Caco-2 (cell line): ENCODE measurements at regions not wholly inside any gene's neighbourhood (a gene's known extent, or its start where the extent isn't known, plus 50 kb on each side); places are given as distances from the start of the nearest gene placed in this dataset.

Experiments used
- BruUV-seq: library from RNA; stranded (reverse); fragments of 400-500 nt; replicated peaks from 2 replicates; lab custom pipeline; 2021; lab: Mats Ljungman, UMichigan
- CTCF ChIA-PET: fragments of 300-600 bp; sonication (Branson Sonifier 250); formaldehyde crosslinking; loops from one replicate; lab custom pipeline; 2022; ENCODE audit warnings: antibody characterized with exemption; lab: Charles Lee
- POLR2A ChIA-PET: fragments of 300-600 bp; sonication (Branson Sonifier 250); formaldehyde crosslinking; loops from one replicate; lab custom pipeline; 2022; ENCODE audit warnings: antibody characterized with exemption; lab: Charles Lee
- DNase-seq, 2 experiments: peaks; one replicate each; pipeline versions ENCODE4 v3.0.0 to v3.0.0-alpha.2; 2020 to 2022
- H3K27me3 ChIP-seq: replicated peaks from 2 replicates; pipeline ENCODE4 v1.6.0; 2011; ENCODE audit warnings: low read length; ENCODE audit not compliant: control insufficient read depth, insufficient read depth
- H3K36me3 ChIP-seq: 2 replicates; pipeline ENCODE4 v1.5.1; 2011; ENCODE audit warnings: low read length; ENCODE audit not compliant: control insufficient read depth, insufficient read depth
- H3K4me1 ChIP-seq: fragments of 250-450 bp; sonication (Bioruptor Pico); 2 replicates; pipeline ENCODE4 v1.5.1; 2020; ENCODE audit warnings: mild to moderate bottlenecking
- H3K4me3 ChIP-seq: 2 replicates; pipeline ENCODE4 v1.5.1; 2011; ENCODE audit warnings: low read depth, mild to moderate bottlenecking, control low read depth, low read length
- H3K9me3 ChIP-seq: fragments of 250-450 bp; sonication (Bioruptor Pico); 2 replicates; pipeline ENCODE4 v1.5.1; 2020; ENCODE audit warnings: mild to moderate bottlenecking, moderate library complexity
- H3K27ac Mint-ChIP-seq: one replicate; pipeline ENCODE4 v1.8.0; 2022; ENCODE audit warnings: mixed read lengths; ENCODE audit not compliant: unreplicated experiment
- H3K27me3 Mint-ChIP-seq: one replicate; pipeline ENCODE4 v1.8.0; 2022; ENCODE audit warnings: mixed read lengths; ENCODE audit not compliant: insufficient read depth, unreplicated experiment
- H3K36me3 Mint-ChIP-seq: one replicate; pipeline ENCODE4 v1.8.0; 2022; ENCODE audit warnings: mild to moderate bottlenecking, mixed read lengths; ENCODE audit not compliant: insufficient read depth, unreplicated experiment
- H3K4me1 Mint-ChIP-seq: one replicate; pipeline ENCODE4 v1.8.0; 2022; ENCODE audit warnings: low read depth, mixed read lengths; ENCODE audit not compliant: unreplicated experiment
- H3K4me3 Mint-ChIP-seq: one replicate; pipeline ENCODE4 v1.8.0; 2022; ENCODE audit warnings: mild to moderate bottlenecking, moderate library complexity, mixed read lengths; ENCODE audit not compliant: unreplicated experiment
- H3K9me3 Mint-ChIP-seq: one replicate; pipeline ENCODE4 v1.8.0; 2022; ENCODE audit warnings: mixed read lengths; ENCODE audit not compliant: unreplicated experiment
- CTCF ChIP-seq, 2 experiments: fragments of 200-600 bp in 1 of 2; IDR thresholded peaks; 1 replicate in 1 of 2; 2 replicates in 1 of 2; pipeline versions ENCODE4 v1.5.1 to v1.8.0; 2011 to 2022; ENCODE audit warnings: antibody characterized with exemption in 1 of 2, control low read depth in 1 of 2, inconsistent platforms in 1 of 2, low read depth in 1 of 2, low read length in 1 of 2, mild to moderate bottlenecking in 1 of 2, moderate library complexity in 1 of 2; ENCODE audit not compliant: insufficient read depth in 1 of 2, severe bottlenecking in 1 of 2, unreplicated experiment in 1 of 2
- intact Hi-C: fragments of 100-400 bp; cut with micrococcal nuclease; formaldehyde crosslinking; loops from one replicate; pipeline ENCODE4 v1.10.0; 2022; ENCODE audit not compliant: unreplicated experiment

GRCh38 chr10:34885898-34886297 is 70.8 kb upstream of the PARD3 start:
- H3K9me3 Mint-ChIP-seq = no peaks in the 10 kb centered on the region
- POLR2A ChIA-PET = no interaction called here
- Histone ChIP-seq H3K9me3 (no peaks in the 10 kb centered on the region), H3K36me3 (no peaks in the 10 kb centered on the region), H3K4me3 (no peak overlapping the region), H3K4me1 (0 out of 2 replicates have a peak, but pooled peaks cover 6% of the 10 kb centered on the region), H3K27me3 (no peaks in the 10 kb centered on the region)
- no peak for TF ChIP-seq CTCF (IDR thresholded peaks at IDR 0.05; ENCODE audit: insufficient read depth in 1 of 2, low read depth in 1 of 2, low read length in 1 of 2, severe bottlenecking in 1 of 2, unreplicated experiment in 1 of 2)
- no peak overlapping the region for H3K27ac Mint-ChIP-seq
- H3K4me1 Mint-ChIP-seq = no peaks in the 10 kb centered on the region
- CTCF ChIA-PET = no interaction called here
- no peak overlapping the region for H3K4me3 Mint-ChIP-seq
- BruUV-seq = no TSS peak
- intact Hi-C loops = no loop called here
- H3K36me3 Mint-ChIP-seq = no peaks in the 10 kb centered on the region
- no peak for DNase-seq
- no peaks in the 10 kb centered on the region for H3K27me3 Mint-ChIP-seq

GRCh38 chr10:34885011-34885410 is 69.9 kb upstream of the PARD3 start:
- Histone ChIP-seq H3K9me3 (no peaks in the 10 kb centered on the region), H3K36me3 (no peaks in the 10 kb centered on the region), H3K4me3 (no peak overlapping the region), H3K27me3 (no peaks in the 10 kb centered on the region), H3K4me1 (0 out of 2 replicates have a peak, but pooled peaks cover 6% of the 10 kb centered on the region)
- Mint-ChIP-seq H3K9me3 (no peaks in the 10 kb centered on the region), H3K4me1 (no peaks in the 10 kb centered on the region), H3K36me3 (no peaks in the 10 kb centered on the region), H3K4me3 (no peak overlapping the region), H3K27me3 (no peaks in the 10 kb centered on the region), H3K27ac (no peak overlapping the region)
- no TSS peak for BruUV-seq
- no peak for TF ChIP-seq CTCF (IDR thresholded peaks at IDR 0.05; ENCODE audit: insufficient read depth in 1 of 2, low read depth in 1 of 2, low read length in 1 of 2, severe bottlenecking in 1 of 2, unreplicated experiment in 1 of 2)
- intact Hi-C loops = no loop called here
- POLR2A ChIA-PET = no interaction called here
- no peak for DNase-seq
- CTCF ChIA-PET = no interaction called here

- 0 out of 2 replicates have a peak, but pooled peaks cover 6% of the 10 kb centered on the region for H3K4me1 ChIP-seq
- Mint-ChIP-seq H3K4me1 (no peaks in the 10 kb centered on the region), H3K9me3 (no peaks in the 10 kb centered on the region), H3K27ac (no peak overlapping the region), H3K4me3 (no peak overlapping the region), H3K36me3 (no peaks in the 10 kb centered on the region), H3K27me3 (no peaks in the 10 kb centered on the region)
- intact Hi-C loops = no loop called here
- no peaks in the 10 kb centered on the region for H3K27me3 ChIP-seq
- CTCF ChIA-PET = no interaction called here
- H3K4me3 ChIP-seq = no peak overlapping the region
- no peaks in the 10 kb centered on the region for H3K36me3 ChIP-seq
- DNase-seq = no peak
- POLR2A ChIA-PET = no interaction called here
- H3K9me3 ChIP-seq = no peaks in the 10 kb centered on the region
- no peak for TF ChIP-seq CTCF (IDR thresholded peaks at IDR 0.05; ENCODE audit: insufficient read depth in 1 of 2, low read depth in 1 of 2, low read length in 1 of 2, severe bottlenecking in 1 of 2, unreplicated experiment in 1 of 2)
- BruUV-seq = no TSS peak
These were observed 69.3 kb upstream of the PARD3 start for GRCh38 chr10:34884272-34884952.
